Upper lobe of left lung (tissue), 4 donors: ENCODE measurements at regions not wholly inside any gene's neighbourhood (a gene's known extent, or its start where the extent isn't known, plus 50 kb on each side); places are given as distances from the start of the nearest gene placed in this dataset.

Experiments used
- CTCF ChIP-seq, 6 experiments: fragments of 450-650 bp in 4 of 6; fragments of 200-600 bp in 2 of 6; sonication (generic) in 2 of 6; IDR thresholded peaks; one replicate each; pipeline ENCODE4 v1.5.1; 2016 to 2019; ENCODE audit warnings: antibody characterized with exemption in 6 of 6
- POLR2AphosphoS5 ChIP-seq, 2 donors: sonication (generic); formaldehyde crosslinking; IDR thresholded peaks; one replicate each; pipeline ENCODE4 v1.5.1; 2017; ENCODE audit warnings: antibody characterized with exemption in 2 of 2

GRCh38 chr15:53037904-53038654, 247.9 kb upstream of the ONECUT1 start:
- no peak for TF ChIP-seq POLR2AphosphoS5 (IDR thresholded peaks at IDR 0.05)
- no peak for TF ChIP-seq CTCF (IDR thresholded peaks at IDR 0.05)
